GM12892 (cell line): ENCODE measurements at regions not wholly inside any gene's neighbourhood (a gene's known extent, or its start where the extent isn't known, plus 50 kb on each side); places are given as distances from the start of the nearest gene placed in this dataset.

Experiments
- POLR2A ChIP-seq: IDR thresholded peaks from 2 replicates; pipeline ENCODE4 v1.6.1; 2011; ENCODE audit warnings: low read depth, low read length, control low read depth
- POLR2AphosphoS5 ChIP-seq: IDR thresholded peaks from 2 replicates; pipeline ENCODE4 v1.6.1; 2011; ENCODE audit warnings: low read depth, low read length, control low read depth
- TAF1 ChIP-seq: IDR thresholded peaks from 2 replicates; pipeline ENCODE4 v1.6.1; 2011; ENCODE audit warnings: low read depth, mild to moderate bottlenecking, control low read depth, low read length, borderline replicate concordance

DNA sequence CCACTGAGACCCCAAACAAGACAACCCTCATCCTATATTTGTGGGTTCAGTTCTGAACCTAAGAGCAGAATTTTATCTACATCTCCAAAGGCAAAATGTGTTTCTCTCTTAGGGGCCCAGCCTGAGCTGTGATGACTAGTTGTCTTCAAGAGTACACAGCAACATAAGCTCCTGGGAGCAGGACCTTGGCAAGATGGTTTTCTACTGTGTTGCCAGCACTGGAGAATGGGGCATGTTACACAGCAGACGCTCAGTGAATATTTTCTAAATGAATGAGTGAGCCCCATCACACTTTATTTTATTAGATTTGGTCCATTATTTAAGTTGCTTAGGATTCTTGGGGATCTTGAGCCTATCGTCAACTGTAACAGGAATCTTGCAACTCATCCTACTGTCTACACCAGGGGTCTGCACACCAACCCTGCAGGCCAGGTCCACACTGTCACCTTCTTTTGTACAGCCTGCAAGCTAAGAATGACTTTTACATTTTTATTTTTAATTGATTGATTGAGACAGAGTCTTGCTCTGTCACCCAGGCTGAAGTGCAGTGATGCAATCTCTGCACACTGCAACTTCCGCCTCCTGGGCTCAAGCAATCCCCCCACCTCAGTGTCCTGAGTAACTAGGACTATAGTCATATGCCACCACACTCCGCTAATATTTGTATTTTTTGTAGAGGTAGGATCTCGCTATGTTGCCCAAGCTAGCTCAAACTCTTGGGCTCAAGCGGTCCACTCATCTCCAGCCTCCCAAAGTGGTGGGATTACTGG lies 347.1 kb downstream of the FGFR2 start:
- TF ChIP-seq TAF1, result no peak
- no peak for TF ChIP-seq POLR2A
- no peak for TF ChIP-seq POLR2AphosphoS5
